ENCODE measurements at regions not wholly inside any gene's neighbourhood (a gene's known extent, or its start where the extent isn't known, plus 50 kb on each side); places are given as distances from the start of the nearest gene placed in this dataset.
A peak's percentile ranks its signal among the peaks of the same experiment; 100 is the strongest.

- Histone ChIP-seq H3K27ac (ENCODE audit: insufficient read depth, low read length, poor library complexity, severe bottlenecking) (no peak overlapping the region), H3K27me3 (replicated peaks; ENCODE audit: control insufficient read depth, insufficient read depth, low read length, poor library complexity, severe bottlenecking) (no peaks in the 10 kb centered on the region), H3K4me1 (ENCODE audit: control insufficient read depth, insufficient read depth, low read length, poor library complexity, severe bottlenecking) (no peaks in the 10 kb centered on the region), H3K4me3 (ENCODE audit: insufficient read depth, low read depth, low read length, poor library complexity, severe bottlenecking) (no peak overlapping the region), H3K9me3 (ENCODE audit: control insufficient read depth, low read length) (no peaks in the 10 kb centered on the region), H3K36me3 (ENCODE audit: control insufficient read depth, insufficient read depth, low read length) (no peaks in the 10 kb centered on the region)
- DNase-seq, result no peak
Measured at GRCh38 chr10:28250782-28251181, 52.1 kb downstream of the MPP7 start.

- no peak for DNase-seq
- Histone ChIP-seq H3K4me3 (ENCODE audit: insufficient read depth, low read depth, low read length, poor library complexity, severe bottlenecking) (no peak overlapping the region), H3K4me1 (ENCODE audit: control insufficient read depth, insufficient read depth, low read length, poor library complexity, severe bottlenecking) (no peaks in the 10 kb centered on the region), H3K27ac (ENCODE audit: insufficient read depth, low read length, poor library complexity, severe bottlenecking) (no peak overlapping the region), H3K9me3 (ENCODE audit: control insufficient read depth, low read length) (no peaks in the 10 kb centered on the region), H3K36me3 (ENCODE audit: control insufficient read depth, insufficient read depth, low read length) (no peaks in the 10 kb centered on the region), H3K27me3 (replicated peaks; ENCODE audit: control insufficient read depth, insufficient read depth, low read length, poor library complexity, severe bottlenecking) (no peaks in the 10 kb centered on the region)
Measured at GRCh38 chr10:28250358-28250757, 52.5 kb downstream of the MPP7 start.

GRCh38 chr10:28249512-28249911, 53.4 kb downstream of the MPP7 start:
- no peak overlapping the region for H3K27ac ChIP-seq (ENCODE audit: insufficient read depth, low read length, poor library complexity, severe bottlenecking)
- no peaks in the 10 kb centered on the region for H3K36me3 ChIP-seq (ENCODE audit: control insufficient read depth, insufficient read depth, low read length)
- H3K4me3 ChIP-seq (ENCODE audit: insufficient read depth, low read depth, low read length, poor library complexity, severe bottlenecking), result no peak overlapping the region
- no peaks in the 10 kb centered on the region for H3K4me1 ChIP-seq (ENCODE audit: control insufficient read depth, insufficient read depth, low read length, poor library complexity, severe bottlenecking)
- H3K9me3 ChIP-seq (ENCODE audit: control insufficient read depth, low read length), result no peaks in the 10 kb centered on the region
- no peaks in the 10 kb centered on the region for H3K27me3 ChIP-seq (replicated peaks; ENCODE audit: control insufficient read depth, insufficient read depth, low read length, poor library complexity, severe bottlenecking)
- DNase-seq, result no peak

- no peaks in the 10 kb centered on the region for H3K9me3 ChIP-seq (ENCODE audit: control insufficient read depth, low read length)
- no peaks in the 10 kb centered on the region for H3K36me3 ChIP-seq (ENCODE audit: control insufficient read depth, insufficient read depth, low read length)
- no peak for DNase-seq
- H3K4me1 ChIP-seq (ENCODE audit: control insufficient read depth, insufficient read depth, low read length, poor library complexity, severe bottlenecking), result no peaks in the 10 kb centered on the region
- no peak overlapping the region for H3K4me3 ChIP-seq (ENCODE audit: insufficient read depth, low read depth, low read length, poor library complexity, severe bottlenecking)
- no peaks in the 10 kb centered on the region for H3K27me3 ChIP-seq (replicated peaks; ENCODE audit: control insufficient read depth, insufficient read depth, low read length, poor library complexity, severe bottlenecking)
- H3K27ac ChIP-seq (ENCODE audit: insufficient read depth, low read length, poor library complexity, severe bottlenecking), result no peak overlapping the region
Measured at GRCh38 chr10:28248092-28248491, 54.8 kb downstream of the MPP7 start.

GRCh38 chr10:28246023-28246422, 56.8 kb downstream of the MPP7 start:
- DNase-seq, result no peak
- no peak overlapping the region for H3K4me3 ChIP-seq (ENCODE audit: insufficient read depth, low read depth, low read length, poor library complexity, severe bottlenecking)

GRCh38 chr10:28243923-28244322, 58.9 kb downstream of the MPP7 start:
- Histone ChIP-seq H3K27ac (ENCODE audit: insufficient read depth, low read length, poor library complexity, severe bottlenecking) (no peak overlapping the region), H3K4me1 (ENCODE audit: control insufficient read depth, insufficient read depth, low read length, poor library complexity, severe bottlenecking) (no peaks in the 10 kb centered on the region), H3K36me3 (ENCODE audit: control insufficient read depth, insufficient read depth, low read length) (no peaks in the 10 kb centered on the region), H3K4me3 (ENCODE audit: insufficient read depth, low read depth, low read length, poor library complexity, severe bottlenecking) (no peak overlapping the region), H3K27me3 (replicated peaks; ENCODE audit: control insufficient read depth, insufficient read depth, low read length, poor library complexity, severe bottlenecking) (no peaks in the 10 kb centered on the region), H3K9me3 (ENCODE audit: control insufficient read depth, low read length) (no peaks in the 10 kb centered on the region)
- no peak for DNase-seq

More at GRCh38 chr10:28246023-28246422, 56.8 kb downstream of the MPP7 start:
- H3K27me3 ChIP-seq (replicated peaks; ENCODE audit: control insufficient read depth, insufficient read depth, low read length, poor library complexity, severe bottlenecking), result no peaks in the 10 kb centered on the region
- no peaks in the 10 kb centered on the region for H3K36me3 ChIP-seq (ENCODE audit: control insufficient read depth, insufficient read depth, low read length)
- H3K27ac ChIP-seq (ENCODE audit: insufficient read depth, low read length, poor library complexity, severe bottlenecking), result no peak overlapping the region
- no peaks in the 10 kb centered on the region for H3K4me1 ChIP-seq (ENCODE audit: control insufficient read depth, insufficient read depth, low read length, poor library complexity, severe bottlenecking)
- no peaks in the 10 kb centered on the region for H3K9me3 ChIP-seq (ENCODE audit: control insufficient read depth, low read length)

GRCh38 chr10:28242555-28243204, 60.2 kb downstream of the MPP7 start:
- Histone ChIP-seq H3K27ac (ENCODE audit: insufficient read depth, low read length, poor library complexity, severe bottlenecking) (no peak overlapping the region), H3K36me3 (ENCODE audit: control insufficient read depth, insufficient read depth, low read length) (peaks cover 2% of the 10 kb centered on the region), H3K4me1 (ENCODE audit: control insufficient read depth, insufficient read depth, low read length, poor library complexity, severe bottlenecking) (no peaks in the 10 kb centered on the region), H3K27me3 (replicated peaks; ENCODE audit: control insufficient read depth, insufficient read depth, low read length, poor library complexity, severe bottlenecking) (no peaks in the 10 kb centered on the region), H3K9me3 (ENCODE audit: control insufficient read depth, low read length) (no peaks in the 10 kb centered on the region), H3K4me3 (ENCODE audit: insufficient read depth, low read depth, low read length, poor library complexity, severe bottlenecking) (no peak overlapping the region)
- DNase-seq, result no peak

GRCh38 chr10:28241741-28242399, 61.0 kb downstream of the MPP7 start:
- DNase-seq, result peak in 1 of 3 donors; percentile 17
- Histone ChIP-seq H3K4me1 (ENCODE audit: control insufficient read depth, insufficient read depth, low read length, poor library complexity, severe bottlenecking) (no peaks in the 10 kb centered on the region), H3K36me3 (ENCODE audit: control insufficient read depth, insufficient read depth, low read length) (peaks cover 3% of the 10 kb centered on the region), H3K9me3 (ENCODE audit: control insufficient read depth, low read length) (no peaks in the 10 kb centered on the region), H3K27ac (ENCODE audit: insufficient read depth, low read length, poor library complexity, severe bottlenecking) (no peak overlapping the region), H3K4me3 (ENCODE audit: insufficient read depth, low read depth, low read length, poor library complexity, severe bottlenecking) (no peak overlapping the region), H3K27me3 (replicated peaks; ENCODE audit: control insufficient read depth, insufficient read depth, low read length, poor library complexity, severe bottlenecking) (no peaks in the 10 kb centered on the region)

- H3K27me3 ChIP-seq (replicated peaks; ENCODE audit: control insufficient read depth, insufficient read depth, low read length, poor library complexity, severe bottlenecking), result no peaks in the 10 kb centered on the region
- no peak overlapping the region for H3K4me3 ChIP-seq (ENCODE audit: insufficient read depth, low read depth, low read length, poor library complexity, severe bottlenecking)
- H3K27ac ChIP-seq (ENCODE audit: insufficient read depth, low read length, poor library complexity, severe bottlenecking), result no peak overlapping the region
- H3K36me3 ChIP-seq (ENCODE audit: control insufficient read depth, insufficient read depth, low read length), result peaks cover 3% of the 10 kb centered on the region
- no peaks in the 10 kb centered on the region for H3K4me1 ChIP-seq (ENCODE audit: control insufficient read depth, insufficient read depth, low read length, poor library complexity, severe bottlenecking)
- no peak for DNase-seq
- H3K9me3 ChIP-seq (ENCODE audit: control insufficient read depth, low read length), result no peaks in the 10 kb centered on the region
Measured at GRCh38 chr10:28240400-28240799, 62.5 kb downstream of the MPP7 start.

GRCh38 chr10:28236591-28236990, 66.3 kb downstream of the MPP7 start:
- no peaks in the 10 kb centered on the region for H3K9me3 ChIP-seq (ENCODE audit: control insufficient read depth, low read length)

More at GRCh38 chr10:28236591-28236990, 66.3 kb downstream of the MPP7 start:
- Histone ChIP-seq H3K27me3 (replicated peaks; ENCODE audit: control insufficient read depth, insufficient read depth, low read length, poor library complexity, severe bottlenecking) (no peaks in the 10 kb centered on the region), H3K4me1 (ENCODE audit: control insufficient read depth, insufficient read depth, low read length, poor library complexity, severe bottlenecking) (no peaks in the 10 kb centered on the region), H3K4me3 (ENCODE audit: insufficient read depth, low read depth, low read length, poor library complexity, severe bottlenecking) (no peak overlapping the region), H3K36me3 (ENCODE audit: control insufficient read depth, insufficient read depth, low read length) (peaks cover 3% of the 10 kb centered on the region), H3K27ac (ENCODE audit: insufficient read depth, low read length, poor library complexity, severe bottlenecking) (no peak overlapping the region)
- no peak for DNase-seq
